A549 (cell line): ENCODE measurements at regions not wholly inside any gene's neighbourhood (a gene's known extent, or its start where the extent isn't known, plus 50 kb on each side); places are given as distances from the start of the nearest gene placed in this dataset.

Source experiments
- ATAC-seq, 2 experiments: fragments of 200-7000 bp in 1 of 2; fragments of >200 bp in 1 of 2; cut with Nextera tagmentation in 1 of 2; cut with Tn5 transposase in 1 of 2; 3 replicates each; pipeline versions ENCODE4 v1.8.0 to v1.9.1; 2018 to 2020; ENCODE audit warnings: mild to moderate bottlenecking in 1 of 2, moderate library complexity in 1 of 2
- CTCF ChIA-PET: fragments of 300-600 bp; sonication (Branson Sonifier 250); formaldehyde crosslinking; extraction: SDS; loops from one replicate; lab custom pipeline; 2021; ENCODE audit warnings: antibody characterized with exemption, inconsistent platforms; lab: Yijun Ruan, JAX
- POLR2A ChIA-PET: fragments of 350-600 bp; formaldehyde crosslinking; extraction: SDS; loops from one replicate; lab custom pipeline; 2021; ENCODE audit warnings: antibody characterized with exemption, inconsistent platforms; lab: Yijun Ruan, JAX
- DNase-seq, 2 experiments: peaks; one replicate each; pipeline versions ENCODE4 v3.0.0 to v3.0.0-alpha.2; 2011 to 2016; ENCODE audit warnings: low read depth in 1 of 2, low spot score in 1 of 2
- FAIRE-seq: peaks from 2 replicates; lab custom pipeline; 2011; peaks lifted over from hg19 to GRCh38; lab: Jason Lieb, UNC
- H3K27ac ChIP-seq, 2 experiments: fragments of >200 bp; sonication (Bioruptor Twin); formaldehyde crosslinking; 3 replicates each; pipeline ENCODE4 v1.5.1; 2016 to 2017
- H3K4me1 ChIP-seq: fragments of >200 bp; sonication (Bioruptor Twin); formaldehyde crosslinking; 3 replicates; pipeline ENCODE4 v1.6.1; 2016
- H3K4me2 ChIP-seq: fragments of >200 bp; sonication (Bioruptor Twin); formaldehyde crosslinking; 3 replicates; pipeline ENCODE4 v1.6.1; 2016
- H3K4me3 ChIP-seq: fragments of >200 bp; sonication (Bioruptor Twin); formaldehyde crosslinking; 3 replicates; pipeline ENCODE4 v1.5.1; 2016
- H3K9me3 ChIP-seq: fragments of >200 bp; sonication (Bioruptor Twin); formaldehyde crosslinking; 3 replicates; pipeline ENCODE4 v1.6.1; 2016
- CBX8 ChIP-seq: fragments of 200-600 bp; sonication (generic); IDR thresholded peaks from 2 replicates; pipeline ENCODE4 v1.6.1; 2016
- CHD4 ChIP-seq: fragments of 200-600 bp; sonication (generic); IDR thresholded peaks from 2 replicates; pipeline ENCODE4 v1.6.1; 2016; ENCODE audit warnings: antibody characterized with exemption, mild to moderate bottlenecking, borderline replicate concordance
- EHF ChIP-seq: fragments of 250-450 bp; sonication (Bioruptor Pico); IDR thresholded peaks from 2 replicates; pipeline ENCODE4 v1.5.0; 2020; ENCODE audit warnings: mild to moderate bottlenecking
- EHMT2 ChIP-seq: fragments of 200-600 bp; sonication (generic); IDR thresholded peaks from 2 replicates; pipeline ENCODE4 v1.6.1; 2016; ENCODE audit warnings: antibody characterized with exemption, low read depth, mild to moderate bottlenecking, moderate library complexity
- ELK1 ChIP-seq: fragments of 150-350 bp; IDR thresholded peaks from 2 replicates; pipeline ENCODE4 v1.6.1; 2014; ENCODE audit warnings: low read depth, mild to moderate bottlenecking, low read length
- EP300 ChIP-seq, 2 experiments: fragments of >200 bp; sonication (Bioruptor Twin); formaldehyde crosslinking; IDR thresholded peaks; 2 replicates in 1 of 2; 3 replicates in 1 of 2; pipeline ENCODE4 v1.6.1; 2016 to 2017
- FOSB ChIP-seq: fragments of 250-450 bp; sonication (Bioruptor Pico); IDR thresholded peaks from 2 replicates; pipeline ENCODE4 v1.5.0; 2020; ENCODE audit warnings: mild to moderate bottlenecking, moderate library complexity
- FOSL2 ChIP-seq, 2 experiments: fragments of 450-650 bp in 1 of 2; fragments of >200 bp in 1 of 2; sonication (Bioruptor Twin) in 1 of 2; formaldehyde crosslinking; IDR thresholded peaks; 2 replicates each; pipeline versions ENCODE4 v1.5.0 to v1.6.1; 2016 to 2020; ENCODE audit warnings: mild to moderate bottlenecking in 1 of 2, moderate library complexity in 1 of 2
- HEYL ChIP-seq: fragments of 250-450 bp; sonication (Bioruptor Pico); IDR thresholded peaks from 2 replicates; pipeline ENCODE4 v1.8.0; 2021; ENCODE audit warnings: mild to moderate bottlenecking, moderate library complexity
- HOXA7 ChIP-seq: fragments of 250-450 bp; sonication (Bioruptor Pico); IDR thresholded peaks from 2 replicates; pipeline ENCODE4 v1.5.0; 2020; ENCODE audit warnings: mild to moderate bottlenecking, moderate library complexity
- HOXB5 ChIP-seq: fragments of 250-450 bp; sonication (Bioruptor Pico); IDR thresholded peaks from 2 replicates; pipeline ENCODE4 v1.5.0; 2020; ENCODE audit warnings: mild to moderate bottlenecking, moderate library complexity
- JUN ChIP-seq, 2 experiments: fragments of >200 bp; sonication (Bioruptor Twin); formaldehyde crosslinking; IDR thresholded peaks; 2 replicates in 1 of 2; 3 replicates in 1 of 2; pipeline ENCODE4 v1.6.1; 2016 to 2017
- KDM5A ChIP-seq: fragments of 200-600 bp; sonication (generic); IDR thresholded peaks from 2 replicates; pipeline ENCODE4 v1.6.1; 2016; ENCODE audit warnings: antibody characterized with exemption, mild to moderate bottlenecking
- MAFK ChIP-seq: fragments of 450-650 bp; IDR thresholded peaks from 2 replicates; pipeline ENCODE4 v1.6.1; 2014; ENCODE audit not compliant: partially characterized antibody
- NFE2L2 ChIP-seq: fragments of 150-350 bp; conservative IDR thresholded peaks from 2 replicates; pipeline ENCODE4 v1.6.1; 2014; ENCODE audit warnings: low read length
- NPAS2 ChIP-seq: fragments of 250-450 bp; sonication (Bioruptor Pico); IDR thresholded peaks from 2 replicates; pipeline ENCODE4 v1.8.0; 2022; ENCODE audit warnings: mild to moderate bottlenecking, moderate library complexity, borderline replicate concordance
- NR3C1 ChIP-seq: fragments of >200 bp; sonication (Bioruptor Twin); formaldehyde crosslinking; IDR thresholded peaks from 3 replicates; pipeline ENCODE4 v1.6.1; 2017
- RAD21 ChIP-seq, 2 experiments: fragments of >200 bp in 1 of 2; sonication (Bioruptor Twin) in 1 of 2; formaldehyde crosslinking in 1 of 2; IDR thresholded peaks in 1 of 2; conservative IDR thresholded peaks in 1 of 2; 2 replicates in 1 of 2; 3 replicates in 1 of 2; pipeline ENCODE4 v1.6.1; 2012 to 2018; ENCODE audit warnings: inconsistent platforms in 1 of 2
- RCOR1 ChIP-seq: fragments of 150-350 bp; IDR thresholded peaks from 2 replicates; pipeline ENCODE4 v1.6.1; 2014; ENCODE audit warnings: antibody characterized with exemption, low read length, low read depth
- RFX5 ChIP-seq: fragments of 450-650 bp; IDR thresholded peaks from 2 replicates; pipeline ENCODE4 v1.7.1; 2014; ENCODE audit warnings: antibody characterized with exemption, mild to moderate bottlenecking, moderate library complexity
- RNF2 ChIP-seq: fragments of 200-600 bp; sonication (generic); IDR thresholded peaks from 2 replicates; pipeline ENCODE4 v1.6.1; 2016; ENCODE audit warnings: low read depth, mild to moderate bottlenecking, antibody characterized with exemption, moderate library complexity, borderline replicate concordance
- SMC3 ChIP-seq: fragments of >200 bp; sonication (Bioruptor Twin); formaldehyde crosslinking; IDR thresholded peaks from 3 replicates; pipeline ENCODE4 v1.6.1; 2018; ENCODE audit warnings: inconsistent platforms
- SREBF2 ChIP-seq: fragments of 450-650 bp; IDR thresholded peaks from 2 replicates; pipeline ENCODE4 v1.6.1; 2014; ENCODE audit warnings: mild to moderate bottlenecking, moderate library complexity
- TFCP2L1 ChIP-seq: fragments of 250-450 bp; sonication (Bioruptor Pico); IDR thresholded peaks from 2 replicates; pipeline ENCODE4 v1.5.0; 2021; ENCODE audit warnings: mild to moderate bottlenecking
- ZC3H11A ChIP-seq: fragments of 450-650 bp; IDR thresholded peaks from 2 replicates; pipeline ENCODE4 v1.6.1; 2014; ENCODE audit warnings: antibody characterized with exemption, mild to moderate bottlenecking
- ZFP36 ChIP-seq: fragments of 450-650 bp; IDR thresholded peaks from 2 replicates; pipeline ENCODE4 v1.6.1; 2014; ENCODE audit warnings: borderline replicate concordance; ENCODE audit not compliant: partially characterized antibody
- ZSCAN20 ChIP-seq: fragments of 250-450 bp; sonication (Bioruptor Pico); IDR thresholded peaks from 2 replicates; pipeline ENCODE4 v1.8.0; 2022; ENCODE audit warnings: mild to moderate bottlenecking, moderate library complexity
- WGBS: methylation state at CpG from one replicate; pipeline ENCODE4 v1.1.6; 2017; ENCODE audit errors: missing lambda C conversion rate; 5-methylcytosine and 5-hydroxymethylcytosine counted together
- TF ChIP-seq, protein P1 (sequence below): fragments of 450-650 bp; IDR thresholded peaks from 2 replicates; pipeline ENCODE4 v1.6.1; 2014; ENCODE audit warnings: antibody characterized with exemption
- TF ChIP-seq, protein P2 (sequence below): fragments of >200 bp; sonication (Bioruptor Twin); formaldehyde crosslinking; IDR thresholded peaks from 3 replicates; pipeline ENCODE4 v1.5.1; 2016
- TF ChIP-seq, protein P3 (sequence below): fragments of 250-450 bp; sonication (Bioruptor Pico); IDR thresholded peaks from 2 replicates; pipeline ENCODE4 v1.5.0; 2020; ENCODE audit warnings: low read depth, mild to moderate bottlenecking, moderate library complexity
- TF ChIP-seq, protein P4 (sequence below): fragments of >200 bp; sonication (Bioruptor Twin); formaldehyde crosslinking; IDR thresholded peaks from 3 replicates; pipeline ENCODE4 v1.6.1; 2016

DNA sequence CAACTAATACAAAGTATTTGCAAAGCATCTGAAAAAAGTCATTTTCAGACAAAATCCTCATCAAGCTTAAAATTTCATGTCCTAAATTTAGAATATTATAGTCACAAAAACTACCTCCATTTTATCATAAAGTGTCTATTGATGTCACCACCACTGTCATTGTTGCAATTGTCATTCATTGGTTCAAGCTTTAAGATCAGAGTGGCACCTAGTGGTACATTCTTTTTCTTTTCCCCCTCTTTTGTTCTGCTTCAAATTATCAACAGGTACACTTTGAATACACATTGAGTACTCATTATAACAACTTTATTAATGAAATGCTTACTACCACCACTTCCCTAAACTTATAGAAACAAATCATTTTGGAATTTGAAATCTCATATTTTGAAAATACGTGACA is 379.8 kb downstream of the SEC23A start (continued):
- TF ChIP-seq, protein P1, sequence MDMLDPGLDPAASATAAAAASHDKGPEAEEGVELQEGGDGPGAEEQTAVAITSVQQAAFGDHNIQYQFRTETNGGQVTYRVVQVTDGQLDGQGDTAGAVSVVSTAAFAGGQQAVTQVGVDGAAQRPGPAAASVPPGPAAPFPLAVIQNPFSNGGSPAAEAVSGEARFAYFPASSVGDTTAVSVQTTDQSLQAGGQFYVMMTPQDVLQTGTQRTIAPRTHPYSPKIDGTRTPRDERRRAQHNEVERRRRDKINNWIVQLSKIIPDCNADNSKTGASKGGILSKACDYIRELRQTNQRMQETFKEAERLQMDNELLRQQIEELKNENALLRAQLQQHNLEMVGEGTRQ: no peak
- TF ChIP-seq TFCP2L1 (no peak), HOXA7 (CRISPR knock-in tag) (no peak), FOSL2 (IDR thresholded peaks at IDR 0.05) (no peak), FOSL2 (CRISPR knock-in tag; IDR thresholded peaks at IDR 0.05) (no peak), JUN (IDR thresholded peaks at IDR 0.05) (no peak), SREBF2 (no peak), EP300 (IDR thresholded peaks at IDR 0.05) (no peak), RFX5 (no peak), ZSCAN20 (CRISPR knock-in tag) (no peak)
- TF ChIP-seq, protein P2, sequence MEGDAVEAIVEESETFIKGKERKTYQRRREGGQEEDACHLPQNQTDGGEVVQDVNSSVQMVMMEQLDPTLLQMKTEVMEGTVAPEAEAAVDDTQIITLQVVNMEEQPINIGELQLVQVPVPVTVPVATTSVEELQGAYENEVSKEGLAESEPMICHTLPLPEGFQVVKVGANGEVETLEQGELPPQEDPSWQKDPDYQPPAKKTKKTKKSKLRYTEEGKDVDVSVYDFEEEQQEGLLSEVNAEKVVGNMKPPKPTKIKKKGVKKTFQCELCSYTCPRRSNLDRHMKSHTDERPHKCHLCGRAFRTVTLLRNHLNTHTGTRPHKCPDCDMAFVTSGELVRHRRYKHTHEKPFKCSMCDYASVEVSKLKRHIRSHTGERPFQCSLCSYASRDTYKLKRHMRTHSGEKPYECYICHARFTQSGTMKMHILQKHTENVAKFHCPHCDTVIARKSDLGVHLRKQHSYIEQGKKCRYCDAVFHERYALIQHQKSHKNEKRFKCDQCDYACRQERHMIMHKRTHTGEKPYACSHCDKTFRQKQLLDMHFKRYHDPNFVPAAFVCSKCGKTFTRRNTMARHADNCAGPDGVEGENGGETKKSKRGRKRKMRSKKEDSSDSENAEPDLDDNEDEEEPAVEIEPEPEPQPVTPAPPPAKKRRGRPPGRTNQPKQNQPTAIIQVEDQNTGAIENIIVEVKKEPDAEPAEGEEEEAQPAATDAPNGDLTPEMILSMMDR: no peak

DNA sequence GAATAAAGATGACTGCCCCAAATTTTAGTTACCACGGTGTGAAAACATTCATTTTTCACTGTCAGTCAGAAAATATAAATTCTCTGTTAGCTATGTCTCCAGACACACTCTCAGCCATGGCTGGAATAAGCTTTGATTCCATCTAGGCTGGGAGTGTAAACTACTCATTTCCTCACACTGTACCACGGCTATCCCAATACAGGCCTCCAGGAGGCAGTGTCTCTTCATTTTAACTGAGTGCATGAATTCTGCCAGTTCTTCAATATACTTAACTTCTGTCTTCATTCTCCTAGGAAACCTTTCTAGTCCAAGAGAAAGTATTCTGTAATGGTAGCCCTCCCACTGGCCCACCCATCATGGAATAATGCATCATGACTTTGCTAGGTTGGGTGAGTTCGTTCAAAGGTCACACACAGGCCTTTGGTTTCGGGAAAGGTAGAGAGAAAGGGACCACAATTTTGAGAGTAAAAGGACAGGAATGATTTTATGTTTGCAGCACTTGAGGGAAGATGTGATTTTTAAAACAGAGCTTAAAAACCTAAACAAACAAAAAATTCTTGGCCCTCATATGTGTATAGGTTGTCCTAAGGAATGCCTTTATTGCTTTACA is 381.1 kb downstream of the SEC23A start:
- FAIRE-seq (peak; percentile 79), DNase-seq (peak; percentile 18 to 46), ATAC-seq (peak; percentile 85 to 93)
- CTCF ChIA-PET: interaction anchor here (1.1 to 2.4 kb wide), 10 partner anchors 10 to 313 kb away, joined by 3 to 16 read pairs (median 6); no protein-coding TSS in a partner anchor
- POLR2A ChIA-PET: interaction anchor here (0.6 kb wide), 1 partner anchor 21 kb away, joined by 3 read pairs; no protein-coding TSS in a partner anchor
- no peaks in the 10 kb centered on the region for H3K9me3 ChIP-seq
- H3K4me2 ChIP-seq: no peak overlapping the region
- H3K4me3 ChIP-seq: no peak overlapping the region
- no peaks in the 10 kb centered on the region for H3K4me1 ChIP-seq
- no peak for TF ChIP-seq ZFP36
- no peak for TF ChIP-seq FOSB (CRISPR knock-in tag)
- TF ChIP-seq, protein P3, sequence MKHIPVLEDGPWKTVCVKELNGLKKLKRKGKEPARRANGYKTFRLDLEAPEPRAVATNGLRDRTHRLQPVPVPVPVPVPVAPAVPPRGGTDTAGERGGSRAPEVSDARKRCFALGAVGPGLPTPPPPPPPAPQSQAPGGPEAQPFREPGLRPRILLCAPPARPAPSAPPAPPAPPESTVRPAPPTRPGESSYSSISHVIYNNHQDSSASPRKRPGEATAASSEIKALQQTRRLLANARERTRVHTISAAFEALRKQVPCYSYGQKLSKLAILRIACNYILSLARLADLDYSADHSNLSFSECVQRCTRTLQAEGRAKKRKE (CRISPR knock-in tag): no peak
- no peak for TF ChIP-seq HOXA7 (CRISPR knock-in tag)
- no peak for TF ChIP-seq ELK1
- TF ChIP-seq NFE2L2: no peak
- no peak for TF ChIP-seq SREBF2
- TF ChIP-seq EHF (CRISPR knock-in tag): no peak
- peak; percentile 51 for TF ChIP-seq SMC3
- TF ChIP-seq HOXB5 (CRISPR knock-in tag): no peak
- no peak for TF ChIP-seq CHD4
- no peak for TF ChIP-seq RFX5
- no peak for TF ChIP-seq NPAS2 (CRISPR knock-in tag)
- TF ChIP-seq RAD21 (conservative IDR thresholded peaks at IDR 0.05 in 1 of 2, IDR thresholded peaks at IDR 0.05 in 1 of 2): peak; percentile 62 to 78
- no peak for TF ChIP-seq NR3C1
- TF ChIP-seq, protein P2: peak; percentile 56
- TF ChIP-seq EHMT2: no peak
- no peak for TF ChIP-seq RNF2
- no peak for TF ChIP-seq KDM5A
- no peak for TF ChIP-seq MAFK
- TF ChIP-seq, protein P4, sequence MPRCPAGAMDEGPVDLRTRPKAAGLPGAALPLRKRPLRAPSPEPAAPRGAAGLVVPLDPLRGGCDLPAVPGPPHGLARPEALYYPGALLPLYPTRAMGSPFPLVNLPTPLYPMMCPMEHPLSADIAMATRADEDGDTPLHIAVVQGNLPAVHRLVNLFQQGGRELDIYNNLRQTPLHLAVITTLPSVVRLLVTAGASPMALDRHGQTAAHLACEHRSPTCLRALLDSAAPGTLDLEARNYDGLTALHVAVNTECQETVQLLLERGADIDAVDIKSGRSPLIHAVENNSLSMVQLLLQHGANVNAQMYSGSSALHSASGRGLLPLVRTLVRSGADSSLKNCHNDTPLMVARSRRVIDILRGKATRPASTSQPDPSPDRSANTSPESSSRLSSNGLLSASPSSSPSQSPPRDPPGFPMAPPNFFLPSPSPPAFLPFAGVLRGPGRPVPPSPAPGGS: no peak
- no peak for TF ChIP-seq ZC3H11A
- TF ChIP-seq RCOR1: no peak
- TF ChIP-seq CBX8: no peak
- no peak for TF ChIP-seq HEYL (CRISPR knock-in tag)
- no peak overlapping the region for H3K27ac ChIP-seq
- WGBS: 11% methylated on average over 4 of the region's 4 CpGs
